Aorta (tissue), 5 donors: ENCODE measurements at regions not wholly inside any gene's neighbourhood (a gene's known extent, or its start where the extent isn't known, plus 50 kb on each side); places are given as distances from the start of the nearest gene placed in this dataset.

ENCODE experiments used
- ATAC-seq: fragments of 200-7000 bp; cut with Tn5 transposase; one replicate; pipeline ENCODE4 v1.9.1; 2022; ENCODE audit warnings: moderate library complexity; ENCODE audit not compliant: low FRiP score
- DNase-seq, 2 donors: peaks; one replicate each; pipeline ENCODE4 v3.0.0-alpha.2; 2020
- H3K27ac ChIP-seq, 2 donors: one replicate each; pipeline ENCODE4 v1.5.1; 2013; ENCODE audit warnings: low read length in 2 of 2, mild to moderate bottlenecking in 2 of 2, moderate library complexity in 2 of 2, control low read depth in 1 of 2, inconsistent platforms in 1 of 2, low read depth in 1 of 2
- H3K27me3 ChIP-seq, 2 donors: one replicate each; pipeline ENCODE4 v1.6.1; 2013; ENCODE audit warnings: control low read depth in 1 of 2, low read length in 1 of 2, mild to moderate bottlenecking in 1 of 2, moderate library complexity in 1 of 2; ENCODE audit not compliant: insufficient read depth in 2 of 2, control insufficient read depth in 1 of 2
- H3K36me3 ChIP-seq, 2 donors: one replicate each; pipeline ENCODE4 v1.6.1; 2013; ENCODE audit warnings: control low read depth in 1 of 2, low read length in 1 of 2, mild to moderate bottlenecking in 1 of 2; ENCODE audit not compliant: insufficient read depth in 2 of 2, control insufficient read depth in 1 of 2
- H3K4me1 ChIP-seq, 2 donors: one replicate each; pipeline ENCODE4 v1.6.1; 2013; ENCODE audit warnings: low read length in 2 of 2, control low read depth in 1 of 2, mild to moderate bottlenecking in 1 of 2, moderate library complexity in 1 of 2; ENCODE audit not compliant: insufficient read depth in 2 of 2, control insufficient read depth in 1 of 2
- H3K4me3 ChIP-seq, 2 donors: one replicate each; pipeline ENCODE4 v1.5.1; 2013; ENCODE audit warnings: low read length in 2 of 2, control low read depth in 1 of 2, mild to moderate bottlenecking in 1 of 2
- H3K9me3 ChIP-seq: one replicate; pipeline ENCODE4 v1.6.1; 2013; ENCODE audit warnings: mild to moderate bottlenecking, low read length; ENCODE audit not compliant: control insufficient read depth
- WGBS, 2 donors: extraction: QIAGEN DNeasy Blood & Tissue Kit; methylation state at CpG; one replicate each; pipeline ENCODE4 v1.1.7; 2013; 5-methylcytosine and 5-hydroxymethylcytosine counted together
- intact Hi-C, 2 donors: fragments of 100-400 bp; cut with DNase I; formaldehyde crosslinking; loops; one replicate each; pipeline versions ENCODE4 v1.14.2 to v1.15.0; 2022
- donor health status: healthy with polysubstance abuse.
- donor health status: Bipolar disorder and iron deficiency.
- donor health status: DM: no; HTN: no; CAD: no.
- donor health status: DM: no; HTN: no; CAD: no.
- donor health status: DM: yes; HTN: yes; CAD: no.

- intact Hi-C loops = no loop called here
- Histone ChIP-seq H3K4me1 (no peaks in the 10 kb centered on the region), H3K27me3 (no peaks in the 10 kb centered on the region), H3K9me3 (peaks cover 6% of the 10 kb centered on the region), H3K27ac (no peak overlapping the region), H3K4me3 (no peak overlapping the region), H3K36me3 (no peaks in the 10 kb centered on the region)
- DNase-seq = no peak
- no peak for ATAC-seq
- WGBS, 2 donors = 71 to 72% methylated on average over 2 of the region's 2 CpGs
Measured at GRCh38 chr9:82208741-82209450, 220.3 kb downstream of the SPATA31D1 start.

DNA sequence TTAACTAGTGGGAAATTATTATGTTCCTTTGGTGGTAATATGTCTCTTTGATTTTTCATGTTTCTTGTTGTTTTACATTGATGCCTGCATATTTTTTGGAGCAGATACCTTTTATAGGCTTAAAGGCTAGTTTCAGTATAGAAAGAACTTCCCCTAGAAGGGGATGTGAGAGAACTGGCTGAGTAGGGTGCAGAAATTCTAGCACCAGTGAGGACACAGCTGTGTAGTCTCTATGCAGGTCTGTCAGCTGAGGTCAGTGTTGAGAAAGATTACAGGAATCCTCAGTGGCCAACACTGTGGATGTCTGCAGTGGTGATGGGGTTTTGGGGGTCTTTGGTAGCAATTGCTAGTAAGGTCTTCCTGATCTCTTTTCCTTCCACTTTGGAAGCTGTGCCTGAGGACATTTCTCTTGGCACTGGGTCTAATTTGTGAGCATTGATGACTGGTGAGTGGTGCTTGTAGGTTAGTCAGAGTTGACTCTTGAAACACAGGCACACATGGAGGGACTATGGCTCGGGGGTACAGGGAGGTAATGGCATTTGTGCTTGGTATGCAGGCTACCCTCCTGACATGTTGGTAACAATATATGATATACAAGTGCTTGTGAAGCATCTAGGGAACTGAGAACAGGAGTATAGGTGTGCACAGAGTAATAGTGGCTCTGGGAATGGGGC is 221.4 kb downstream of the SPATA31D1 start:
- no peaks in the 10 kb centered on the region for H3K36me3 ChIP-seq
- DNase-seq (no peak), ATAC-seq (no peak)
- H3K4me1 ChIP-seq = no peaks in the 10 kb centered on the region
- H3K4me3 ChIP-seq = no peak overlapping the region
- WGBS, 2 donors = 71 to 77% methylated on average over 1 of the region's 1 CpG
- intact Hi-C loops = no loop called here
- H3K27ac ChIP-seq = no peak overlapping the region
- peaks cover 6% of the 10 kb centered on the region for H3K9me3 ChIP-seq
- no peaks in the 10 kb centered on the region for H3K27me3 ChIP-seq

GRCh38 chr9:82212885-82213284 is 224.3 kb downstream of the SPATA31D1 start:
- 94 to 95% methylated on average over 1 of the region's 1 CpG for WGBS, 2 donors
- peaks cover 6% of the 10 kb centered on the region for H3K9me3 ChIP-seq
- H3K4me1 ChIP-seq = no peaks in the 10 kb centered on the region
- H3K36me3 ChIP-seq = no peaks in the 10 kb centered on the region
- H3K27me3 ChIP-seq = no peaks in the 10 kb centered on the region
- ATAC-seq (no peak), DNase-seq (no peak)
- no peak overlapping the region for H3K27ac ChIP-seq
- intact Hi-C loops = no loop called here
- H3K4me3 ChIP-seq = no peak overlapping the region

- ATAC-seq (no peak), DNase-seq (no peak)
- no peaks in the 10 kb centered on the region for H3K27me3 ChIP-seq
- WGBS, 2 donors = 83 to 88% methylated on average over 5 of the region's 5 CpGs
- intact Hi-C loops = no loop called here
- H3K36me3 ChIP-seq = no peaks in the 10 kb centered on the region
- H3K9me3 ChIP-seq = no peaks in the 10 kb centered on the region
- no peaks in the 10 kb centered on the region for H3K4me1 ChIP-seq
- H3K4me3 ChIP-seq = no peak overlapping the region
- H3K27ac ChIP-seq = no peak overlapping the region
Measured at GRCh38 chr9:82216435-82216834, 227.9 kb downstream of the SPATA31D1 start.

- H3K36me3 ChIP-seq = no peaks in the 10 kb centered on the region
- no peaks in the 10 kb centered on the region for H3K27me3 ChIP-seq
- intact Hi-C loops = no loop called here
- no peak overlapping the region for H3K4me3 ChIP-seq
- ATAC-seq (no peak), DNase-seq (no peak)
- H3K4me1 ChIP-seq = no peaks in the 10 kb centered on the region
- no peaks in the 10 kb centered on the region for H3K9me3 ChIP-seq
- H3K27ac ChIP-seq = no peak overlapping the region
- 74 to 79% methylated on average over 3 of the region's 3 CpGs for WGBS, 2 donors
Measured at GRCh38 chr9:82223442-82223841, 234.9 kb downstream of the SPATA31D1 start.

DNA sequence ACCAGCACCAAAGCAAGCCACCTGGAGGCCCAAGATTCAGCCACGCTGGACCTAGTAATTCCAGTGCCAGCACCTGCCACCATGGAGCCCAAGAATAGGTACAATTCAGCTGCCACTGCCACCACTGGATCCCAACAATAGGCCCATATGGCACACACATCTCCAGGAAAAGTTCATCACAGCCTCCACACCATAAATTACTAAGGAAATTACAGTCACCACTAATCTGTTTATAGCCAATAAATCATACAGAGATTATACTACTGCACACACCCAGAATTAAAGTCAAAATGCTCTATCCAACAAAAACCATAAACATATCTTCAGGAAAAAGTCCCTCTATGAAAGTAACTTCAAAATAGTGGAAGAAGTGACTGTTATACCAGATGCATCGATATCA is 242.8 kb downstream of the SPATA31D1 start:
- Histone ChIP-seq H3K36me3 (no peaks in the 10 kb centered on the region), H3K27me3 (no peaks in the 10 kb centered on the region), H3K9me3 (peaks cover 4% of the 10 kb centered on the region), H3K4me1 (no peaks in the 10 kb centered on the region), H3K27ac (no peak overlapping the region), H3K4me3 (no peak overlapping the region)
- DNase-seq = no peak
- intact Hi-C loops = no loop called here
- WGBS, 2 donors = 90 to 92% methylated on average over 2 of the region's 2 CpGs
- ATAC-seq = no peak

GRCh38 chr9:82234160-82234943 is 245.8 kb downstream of the SPATA31D1 start:
- WGBS, 2 donors = 39 to 43% methylated on average over 4 of the region's 4 CpGs
- no peak overlapping the region for H3K27ac ChIP-seq
- H3K4me3 ChIP-seq = no peak overlapping the region
- DNase-seq = no peak
- ATAC-seq = no peak
- H3K36me3 ChIP-seq = no peaks in the 10 kb centered on the region
- peaks cover 4% of the 10 kb centered on the region for H3K9me3 ChIP-seq
- H3K4me1 ChIP-seq = no peaks in the 10 kb centered on the region
- no peaks in the 10 kb centered on the region for H3K27me3 ChIP-seq
- intact Hi-C loops = no loop called here

DNA sequence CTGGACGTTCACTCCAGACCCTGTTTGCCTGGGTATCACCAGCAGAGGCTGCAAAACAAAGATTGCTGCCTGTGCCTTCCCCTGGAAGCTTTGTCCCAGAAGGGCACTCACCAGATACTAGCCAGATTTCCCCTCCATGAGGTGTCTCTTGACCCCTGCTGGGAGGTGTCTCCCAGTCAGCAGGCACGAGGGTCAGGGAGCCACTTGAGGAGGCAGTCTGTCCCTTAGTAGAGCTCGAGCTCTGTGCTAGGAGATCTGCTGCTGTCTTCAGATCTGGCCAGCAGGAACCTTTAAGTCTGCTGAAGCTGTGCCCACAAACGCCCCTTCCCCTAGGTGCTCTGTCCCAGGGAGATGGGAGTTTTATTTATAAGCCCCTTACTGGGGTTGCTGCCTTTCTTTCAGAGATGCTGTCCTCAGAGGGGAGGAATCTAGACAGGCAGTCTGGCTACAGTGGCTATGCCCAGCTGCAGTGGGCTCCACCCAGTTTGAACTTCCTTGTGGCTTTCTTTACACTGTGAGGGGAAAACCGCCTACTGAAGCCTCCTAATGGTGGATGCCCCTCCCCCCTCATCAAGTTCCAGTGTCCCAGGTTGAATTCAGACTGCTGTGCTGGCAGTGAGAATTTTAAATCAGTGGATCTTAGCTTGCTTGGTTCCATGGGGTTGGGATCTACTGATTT is 253.9 kb downstream of the SPATA31D1 start:
- Histone ChIP-seq H3K9me3 (no peaks in the 10 kb centered on the region), H3K4me3 (no peak overlapping the region), H3K4me1 (no peaks in the 10 kb centered on the region), H3K27me3 (no peaks in the 10 kb centered on the region), H3K36me3 (no peaks in the 10 kb centered on the region), H3K27ac (no peak overlapping the region)
- no peak for DNase-seq
- 73 to 76% methylated on average over 5 of the region's 5 CpGs for WGBS, 2 donors
- intact Hi-C loops = no loop called here
- ATAC-seq = no peak
